ENCODE measurements at regions not wholly inside any gene's neighbourhood (a gene's known extent, or its start where the extent isn't known, plus 50 kb on each side); places are given as distances from the start of the nearest gene placed in this dataset.
"Not testable (repeated sequence)": the region's sequence is repeated elsewhere in the genome, so short reads cannot be mapped to it uniquely, and the experiment has no call there.

DNA sequence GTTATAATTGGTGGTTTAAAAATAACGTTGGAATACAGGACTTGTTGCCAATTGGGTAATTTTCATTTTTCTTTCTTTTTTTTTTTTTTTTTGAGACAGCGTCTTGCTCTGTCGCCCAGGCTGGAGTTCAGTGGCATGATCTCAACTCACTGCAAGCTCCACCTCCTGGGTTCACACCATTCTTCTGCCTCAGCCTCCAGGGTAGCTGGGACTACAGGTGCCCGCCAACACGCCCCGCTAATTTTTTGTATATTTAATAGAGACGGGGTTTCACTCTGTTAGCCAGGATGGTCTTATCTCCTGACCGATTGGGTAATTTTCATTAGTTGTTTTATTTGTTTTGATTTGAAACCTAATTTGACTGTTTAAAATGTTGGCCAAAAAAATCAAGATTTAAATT lies 93.7 kb downstream of the ZNF486 start:
- not testable (repeated sequence) for TF ChIP-seq POLR2A (IDR thresholded peaks at IDR 0.05)
- TF ChIP-seq, protein P1, sequence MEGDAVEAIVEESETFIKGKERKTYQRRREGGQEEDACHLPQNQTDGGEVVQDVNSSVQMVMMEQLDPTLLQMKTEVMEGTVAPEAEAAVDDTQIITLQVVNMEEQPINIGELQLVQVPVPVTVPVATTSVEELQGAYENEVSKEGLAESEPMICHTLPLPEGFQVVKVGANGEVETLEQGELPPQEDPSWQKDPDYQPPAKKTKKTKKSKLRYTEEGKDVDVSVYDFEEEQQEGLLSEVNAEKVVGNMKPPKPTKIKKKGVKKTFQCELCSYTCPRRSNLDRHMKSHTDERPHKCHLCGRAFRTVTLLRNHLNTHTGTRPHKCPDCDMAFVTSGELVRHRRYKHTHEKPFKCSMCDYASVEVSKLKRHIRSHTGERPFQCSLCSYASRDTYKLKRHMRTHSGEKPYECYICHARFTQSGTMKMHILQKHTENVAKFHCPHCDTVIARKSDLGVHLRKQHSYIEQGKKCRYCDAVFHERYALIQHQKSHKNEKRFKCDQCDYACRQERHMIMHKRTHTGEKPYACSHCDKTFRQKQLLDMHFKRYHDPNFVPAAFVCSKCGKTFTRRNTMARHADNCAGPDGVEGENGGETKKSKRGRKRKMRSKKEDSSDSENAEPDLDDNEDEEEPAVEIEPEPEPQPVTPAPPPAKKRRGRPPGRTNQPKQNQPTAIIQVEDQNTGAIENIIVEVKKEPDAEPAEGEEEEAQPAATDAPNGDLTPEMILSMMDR (IDR thresholded peaks at IDR 0.05) = not testable (repeated sequence)

All from lower leg skin (tissue), 3 donors.